HG02610 (cell line): ENCODE measurements at regions not wholly inside any gene's neighbourhood (a gene's known extent, or its start where the extent isn't known, plus 50 kb on each side); places are given as distances from the start of the nearest gene placed in this dataset.

Source experiments
- ATAC-seq: cut with Tn5 transposase; IDR thresholded peaks from one replicate; pipeline ENCODE4 v1.9.1; 2021; ENCODE audit warnings: mild to moderate bottlenecking, moderate library complexity; ENCODE audit not compliant: unreplicated experiment

DNA sequence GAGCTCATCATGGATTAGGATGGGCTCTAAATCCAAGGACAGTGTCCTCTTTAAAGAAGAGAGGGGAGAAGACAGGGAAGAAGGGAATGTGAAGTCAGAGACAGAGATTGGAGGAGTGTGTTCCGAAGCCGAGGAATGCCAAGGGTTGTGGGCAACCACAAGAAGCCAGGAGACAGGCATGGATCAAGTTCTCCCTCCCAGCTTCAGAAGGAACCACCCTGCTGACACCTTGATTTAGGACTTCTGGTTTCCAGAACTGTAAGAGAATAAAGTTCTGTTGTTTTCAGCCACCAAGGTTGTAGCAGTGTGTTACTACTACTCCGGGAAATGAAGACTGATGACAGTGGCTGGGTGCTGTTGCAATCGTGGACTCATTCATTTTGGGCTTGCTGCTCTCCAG is 120.1 kb downstream of the RPS12 start:
- no peak for ATAC-seq

DNA sequence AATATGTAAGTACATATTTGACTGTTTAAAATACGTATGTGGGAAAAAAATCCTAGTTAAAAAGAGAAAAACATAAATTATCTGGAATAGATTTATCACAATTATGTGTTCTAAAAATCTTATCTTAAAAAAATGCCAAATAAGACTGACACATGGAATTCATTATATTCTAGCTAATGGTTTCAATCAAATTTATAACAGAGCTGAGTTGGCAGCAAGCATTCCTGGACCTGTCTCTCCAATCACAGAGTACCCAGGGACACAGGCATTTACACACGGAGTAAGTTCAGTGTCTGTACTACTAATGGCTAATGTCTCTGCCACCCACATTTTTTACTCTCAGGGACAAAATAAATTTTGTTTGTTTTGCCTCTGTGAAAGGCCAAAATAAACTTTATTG is 122.3 kb downstream of the RPS12 start:
- ATAC-seq = no peak

DNA sequence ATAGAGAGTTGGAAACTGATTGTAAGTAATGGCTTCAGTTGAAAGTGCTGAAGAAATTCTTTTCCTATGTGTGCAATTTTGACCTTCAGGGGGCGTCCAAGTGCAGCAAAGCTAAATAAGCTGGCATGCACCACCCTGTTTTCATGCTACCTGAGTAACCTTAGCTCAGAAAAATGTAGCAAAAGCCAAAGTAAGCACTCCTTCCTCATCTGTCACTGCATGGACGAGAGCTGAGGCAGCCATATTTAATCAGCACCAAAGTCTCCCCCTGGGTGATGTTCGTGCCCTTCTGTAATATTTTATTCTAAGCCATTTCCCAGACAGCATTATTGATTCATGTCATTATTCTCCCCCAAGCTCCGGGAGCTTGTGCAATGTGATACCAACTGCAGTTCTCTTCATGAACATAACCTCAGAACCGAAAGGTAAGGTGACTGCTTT is 123.1 kb downstream of the RPS12 start:
- ATAC-seq = no peak

DNA sequence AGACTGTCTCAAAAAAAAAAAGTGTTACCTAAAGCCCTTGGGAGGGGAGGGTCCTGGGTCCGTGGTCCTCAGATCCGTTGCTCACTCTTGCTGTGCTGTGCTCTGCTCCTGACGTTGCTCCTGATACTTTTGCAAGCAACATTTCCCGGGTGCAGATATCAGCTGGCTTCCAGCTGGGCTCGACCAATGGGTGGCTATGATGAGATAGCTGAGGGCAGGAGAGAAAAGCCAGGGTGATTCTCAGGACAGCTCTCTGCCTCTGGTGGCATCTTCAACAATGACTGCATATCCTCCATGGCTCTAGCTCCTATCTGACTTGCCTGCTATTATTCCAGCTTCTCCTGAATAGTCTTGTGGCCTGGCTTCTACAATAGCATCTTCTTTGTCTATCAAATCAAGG is 134.5 kb downstream of the RPS12 start:
- ATAC-seq = no peak

DNA sequence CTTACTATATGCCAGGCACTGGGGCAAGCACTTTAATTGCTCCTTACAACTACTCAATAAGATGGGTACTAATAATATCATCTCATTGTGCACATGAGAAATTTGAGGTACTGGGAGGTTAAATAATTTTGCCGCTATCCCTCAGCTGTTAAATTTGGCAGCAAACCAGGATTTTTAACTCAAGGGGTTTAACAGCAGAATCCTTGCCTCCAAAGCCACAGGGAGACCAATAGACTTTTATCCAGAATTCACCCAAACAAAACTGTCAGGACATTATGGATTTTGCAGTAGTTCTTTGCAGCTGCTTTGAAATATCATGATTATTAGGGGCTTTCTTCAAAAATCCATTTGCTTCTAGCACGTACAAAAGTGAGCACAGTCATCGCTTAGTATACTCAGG is 136.2 kb downstream of the RPS12 start:
- ATAC-seq = no peak

DNA sequence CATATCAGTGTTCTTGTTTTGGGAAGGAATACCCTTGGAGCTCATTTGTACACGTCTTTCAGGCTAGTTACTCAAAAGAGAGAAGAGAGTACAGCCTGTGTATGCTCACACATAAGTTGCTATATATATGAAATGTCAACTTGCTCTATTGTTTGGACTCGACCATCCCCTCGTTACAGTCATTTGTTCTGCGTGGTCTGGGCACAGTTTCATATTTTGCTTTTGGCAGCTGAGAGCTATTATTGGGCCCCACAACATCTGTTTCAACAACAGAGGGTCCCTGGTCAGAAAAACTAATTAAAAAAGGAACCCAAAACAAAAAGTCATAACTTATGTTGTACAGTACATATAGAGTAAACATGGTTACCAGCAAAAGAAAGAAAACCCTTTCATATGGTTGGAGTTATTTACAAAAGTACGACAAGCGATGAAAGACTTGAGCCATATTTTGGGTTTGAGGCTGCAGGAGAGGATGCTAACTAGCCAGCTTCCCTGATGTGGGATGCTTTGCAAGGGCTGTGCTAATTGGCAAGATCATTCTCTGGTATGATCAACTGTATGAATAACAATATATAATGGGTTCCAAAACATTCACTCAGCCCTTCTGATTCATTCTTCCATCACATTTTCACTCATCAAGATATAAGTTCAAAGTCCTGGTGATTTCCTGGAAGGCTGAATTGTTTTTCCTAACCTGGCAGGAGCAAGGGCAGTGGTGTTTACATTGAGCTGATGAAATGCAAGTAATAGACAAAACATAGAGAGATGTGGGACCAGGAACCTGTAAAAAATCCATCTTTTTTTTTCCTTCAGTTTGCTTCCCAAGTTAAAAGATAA is 137.9 kb downstream of the RPS12 start:
- no peak for ATAC-seq

DNA sequence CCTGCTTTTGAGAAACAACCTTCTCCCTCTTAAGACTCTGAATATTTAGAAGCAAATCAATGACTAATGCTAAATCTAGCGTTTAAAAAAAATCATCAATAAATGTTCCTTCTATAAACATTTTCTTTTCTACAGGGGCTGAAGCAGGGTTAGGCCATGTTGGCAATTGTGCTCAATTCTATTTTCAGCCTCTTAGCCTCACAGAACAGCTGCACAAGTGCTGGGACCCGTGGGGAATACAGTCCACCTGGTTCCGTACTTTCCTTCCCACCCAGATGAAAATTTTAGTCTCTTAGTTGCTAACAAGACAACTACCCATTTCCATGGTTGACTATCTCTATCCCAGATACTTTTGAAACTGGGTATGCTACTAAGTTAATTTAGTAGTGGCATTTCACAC is 138.6 kb downstream of the RPS12 start:
- ATAC-seq = no peak

DNA sequence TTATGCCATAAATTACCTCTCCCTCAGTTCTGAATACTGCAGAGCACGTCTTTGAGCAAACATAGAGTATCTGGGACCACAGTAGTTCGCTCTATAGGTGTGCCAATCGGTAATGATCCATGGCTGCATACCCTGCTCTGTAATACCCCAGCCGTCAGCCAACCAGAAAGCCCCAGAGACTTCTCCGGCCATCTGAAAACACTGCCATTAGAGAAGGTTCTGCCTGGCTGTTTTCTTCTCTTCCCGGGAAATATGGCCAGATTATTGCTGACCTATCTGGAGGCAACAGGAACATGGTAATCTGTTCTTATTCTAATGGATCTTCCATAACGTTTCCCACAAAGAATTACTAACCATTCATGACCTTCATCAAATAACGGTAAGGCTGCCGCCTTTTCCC is 139.9 kb downstream of the RPS12 start:
- no peak for ATAC-seq

DNA sequence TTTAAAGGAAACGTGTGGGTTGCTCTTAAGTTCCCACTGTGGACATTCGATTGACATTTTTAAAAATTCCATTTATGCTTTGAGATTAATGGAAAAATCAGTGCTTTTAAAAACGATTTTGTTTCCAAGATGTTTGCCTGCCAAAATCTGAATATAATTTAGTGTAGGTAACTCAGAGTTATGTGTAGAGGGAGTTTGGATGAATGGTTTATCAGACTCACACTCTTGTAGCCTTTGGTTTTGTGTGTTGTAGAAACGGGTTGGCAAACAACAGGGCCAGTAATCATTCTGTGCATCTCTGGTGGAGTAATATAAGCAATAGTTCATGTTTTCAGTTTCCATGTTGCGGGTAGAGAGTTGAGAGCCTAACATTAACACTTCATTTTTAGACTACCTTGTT is 140.6 kb downstream of the RPS12 start:
- ATAC-seq = no peak

DNA sequence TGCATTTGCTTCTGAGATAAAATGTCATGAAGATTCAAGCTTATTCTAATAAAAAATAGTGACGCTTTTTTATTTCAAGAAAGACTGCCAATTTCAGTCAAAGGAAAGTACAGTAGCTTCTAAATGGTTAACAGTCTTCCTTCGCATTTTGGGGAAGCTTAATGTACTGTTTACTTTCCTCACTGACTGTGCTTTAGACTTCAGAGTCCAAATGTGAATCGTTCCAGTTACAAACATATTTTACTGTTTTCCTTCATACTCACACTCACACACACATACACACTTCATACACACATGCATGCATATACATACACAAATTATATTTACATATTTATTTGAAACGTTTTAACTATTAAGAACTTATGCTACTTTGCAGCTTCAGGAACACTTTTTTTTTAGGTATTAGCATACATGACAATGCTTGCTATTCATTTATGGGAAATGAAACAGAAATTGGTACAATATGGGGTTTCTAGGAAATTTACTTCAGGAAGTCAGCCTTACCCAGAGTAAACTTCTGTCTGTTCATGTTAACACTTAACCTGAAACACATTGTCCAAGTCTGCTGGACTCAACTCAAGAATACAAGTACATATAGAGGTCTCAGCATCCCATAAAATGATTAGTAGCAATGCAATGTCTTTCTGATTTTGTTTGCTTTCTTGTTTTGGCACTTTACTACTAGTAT is 145.4 kb downstream of the RPS12 start:
- ATAC-seq = no peak

DNA sequence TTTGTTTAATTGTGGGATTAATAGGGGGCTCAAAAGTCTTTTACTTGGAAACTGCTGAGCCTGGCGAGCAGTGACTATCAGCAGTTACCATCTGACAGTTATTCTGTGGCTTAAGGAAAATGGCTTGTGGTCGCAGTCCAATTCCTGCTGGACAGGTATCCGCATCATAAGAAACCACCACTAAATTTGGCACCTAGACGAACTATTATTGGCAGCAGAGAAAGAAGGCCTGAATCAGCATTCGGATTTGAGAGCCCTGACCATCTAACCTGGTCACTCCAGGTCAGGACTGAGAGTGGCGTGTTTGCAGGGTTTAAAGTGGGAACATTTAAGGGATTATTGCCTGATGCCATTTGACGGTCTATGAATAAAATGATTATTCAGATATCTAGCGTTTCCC is 146.4 kb downstream of the RPS12 start:
- no peak for ATAC-seq

DNA sequence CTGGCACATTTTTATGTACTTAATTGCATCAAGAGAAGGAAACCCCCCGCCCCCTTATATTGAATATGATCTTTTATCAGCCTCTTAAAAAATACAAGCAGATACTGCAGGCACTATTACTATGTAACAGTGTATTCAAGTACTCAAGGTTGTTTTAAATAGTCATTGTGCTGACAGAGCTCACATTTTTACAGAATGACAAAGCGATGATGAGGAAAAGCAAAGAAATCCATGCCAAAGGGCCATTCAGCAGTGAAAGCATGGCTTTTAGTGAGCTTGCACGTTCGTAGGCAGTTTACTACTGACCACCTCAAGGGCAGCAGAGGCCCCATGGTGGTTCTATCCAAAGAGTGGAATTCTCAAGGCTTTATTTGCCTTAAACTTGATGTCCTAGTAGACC is 146.8 kb downstream of the RPS12 start:
- no peak for ATAC-seq

DNA sequence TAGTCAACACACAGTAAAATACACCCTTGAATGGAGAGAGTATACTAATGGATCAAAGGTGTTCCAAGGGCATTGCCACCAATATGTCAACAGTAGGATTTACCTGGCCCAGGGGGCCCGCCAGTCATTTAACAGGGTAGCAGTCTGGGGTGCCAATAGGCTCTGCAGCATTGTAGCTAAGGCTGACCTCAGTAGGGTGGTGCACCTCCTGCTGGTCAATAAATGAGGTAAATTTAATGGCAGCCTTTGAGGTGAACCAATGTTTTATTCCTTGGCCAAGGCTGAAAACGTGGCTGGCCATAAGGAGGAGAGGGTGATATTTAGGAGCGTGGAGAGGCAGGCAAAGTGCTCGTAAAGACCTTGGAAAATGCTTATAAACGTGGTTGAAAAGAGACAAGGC is 147.2 kb downstream of the RPS12 start:
- no peak for ATAC-seq

DNA sequence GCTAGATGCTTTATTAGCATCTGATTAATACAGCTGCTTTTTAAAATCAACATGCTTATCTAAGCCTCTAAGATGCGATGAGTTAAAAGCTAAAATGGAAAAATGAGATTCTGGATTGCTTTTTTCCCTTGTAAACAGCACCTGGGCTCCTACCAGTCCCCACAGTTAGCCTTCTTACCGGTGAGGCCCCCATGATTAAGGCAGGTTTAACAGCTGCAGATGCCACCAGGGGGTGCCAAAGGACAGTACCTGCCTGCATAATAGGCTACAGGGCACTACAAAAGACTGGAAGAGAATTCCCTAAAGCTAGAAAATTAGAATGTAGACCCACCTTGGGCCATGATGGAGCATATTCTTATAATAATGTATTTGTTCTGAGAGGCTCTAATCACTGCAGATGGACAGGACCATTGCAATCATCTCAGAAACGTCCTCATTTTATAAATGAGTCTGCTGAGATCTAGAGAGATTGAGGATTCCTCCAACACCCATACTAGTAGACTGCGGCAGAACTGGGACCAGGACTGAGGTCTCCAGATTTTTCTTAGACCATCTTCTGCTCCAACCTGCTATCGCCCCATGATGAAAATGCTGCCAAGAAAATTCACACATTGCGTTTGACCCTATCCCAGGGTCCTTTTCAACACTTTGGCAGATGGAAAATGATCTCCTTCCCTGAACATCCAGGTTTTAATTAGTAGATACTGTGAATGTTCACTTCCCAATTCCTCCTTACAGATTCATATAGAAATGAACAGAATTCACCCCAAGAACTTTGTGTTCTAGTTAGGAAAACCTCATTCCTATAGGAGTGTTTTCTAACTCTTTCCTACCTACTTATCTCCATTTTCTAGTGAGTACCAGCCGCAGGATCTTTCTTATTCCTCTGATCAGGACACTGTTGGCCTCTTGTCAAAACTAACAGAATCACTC is 148.8 kb downstream of the RPS12 start:
- ATAC-seq = peak; percentile 87

DNA sequence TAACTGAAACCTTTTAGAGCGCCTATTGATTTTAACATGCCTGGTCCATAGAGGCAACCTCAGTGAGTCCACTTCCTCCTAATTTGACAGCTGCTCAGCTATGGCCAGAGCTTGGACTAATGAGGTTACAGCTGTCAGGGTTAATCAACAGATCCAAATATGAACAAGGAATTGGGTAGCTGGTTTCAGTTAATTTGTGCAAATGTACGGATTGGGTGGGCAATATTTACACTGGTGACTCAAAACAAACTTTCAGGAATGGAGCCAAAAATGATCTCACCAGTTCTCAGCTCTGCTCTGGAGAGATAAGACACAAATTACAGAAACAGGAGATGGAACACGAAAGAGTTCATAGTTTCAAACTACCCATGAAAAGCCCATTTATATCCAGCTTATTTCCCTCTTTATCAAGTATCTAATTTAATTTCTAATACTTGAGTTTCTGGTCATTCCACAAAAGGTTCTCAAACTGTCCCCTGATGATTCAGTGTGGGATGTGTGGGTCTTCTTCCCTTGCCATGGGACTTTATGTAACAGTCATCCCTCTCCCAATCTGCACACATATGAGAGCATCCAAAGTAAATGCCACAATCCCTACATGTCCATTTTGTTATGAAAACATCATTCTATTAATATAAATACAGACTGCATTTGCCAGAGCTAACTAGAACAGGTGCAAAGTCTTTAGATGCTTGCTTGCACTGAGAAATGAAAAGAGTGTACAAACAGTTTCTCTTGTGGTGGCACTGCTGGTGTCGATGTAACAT is 149.9 kb downstream of the RPS12 start:
- ATAC-seq = no peak

DNA sequence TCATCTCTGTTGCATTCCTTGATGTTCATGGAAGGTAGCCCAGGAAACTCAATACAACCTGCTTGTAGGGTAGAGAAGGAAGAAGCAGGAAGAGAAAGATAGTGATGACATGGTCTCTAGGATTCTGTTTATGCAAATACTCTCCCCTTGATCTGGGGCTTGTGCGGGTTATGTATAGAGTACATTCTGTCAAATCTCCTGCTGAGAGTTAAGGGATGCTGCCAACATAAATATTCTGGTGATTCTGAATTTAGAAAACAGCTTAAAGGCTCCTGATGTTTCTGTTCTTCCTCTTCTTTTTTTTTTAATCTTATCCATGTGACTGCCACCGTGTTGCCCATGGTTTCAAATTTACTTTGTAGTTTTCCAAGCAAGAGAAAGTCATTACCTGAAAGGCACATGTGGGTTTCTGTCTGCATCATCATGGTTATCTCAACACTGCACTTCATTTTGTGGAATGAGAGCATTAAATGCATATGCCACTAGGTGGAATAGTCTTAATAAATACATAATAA is 150.6 kb downstream of the RPS12 start:
- no peak for ATAC-seq

DNA sequence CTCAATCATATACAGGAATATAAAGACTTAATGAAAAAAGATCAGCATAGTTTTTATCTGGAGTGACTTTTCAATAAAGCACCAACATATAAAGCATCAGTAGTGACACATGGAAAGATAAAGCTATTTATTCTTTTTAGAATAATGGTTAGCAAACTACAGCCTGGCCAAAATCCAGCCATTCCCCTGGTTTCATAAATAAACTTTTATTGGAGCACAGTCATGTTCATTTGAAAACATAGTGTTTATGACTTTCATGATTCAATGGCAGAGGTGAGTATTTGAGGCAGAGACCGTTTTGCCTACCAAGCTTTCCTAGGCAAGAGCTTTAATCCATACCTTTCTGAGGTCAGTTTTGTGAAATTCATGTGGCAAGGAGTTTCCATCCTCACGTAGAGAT is 153.5 kb downstream of the RPS12 start:
- no peak for ATAC-seq

DNA sequence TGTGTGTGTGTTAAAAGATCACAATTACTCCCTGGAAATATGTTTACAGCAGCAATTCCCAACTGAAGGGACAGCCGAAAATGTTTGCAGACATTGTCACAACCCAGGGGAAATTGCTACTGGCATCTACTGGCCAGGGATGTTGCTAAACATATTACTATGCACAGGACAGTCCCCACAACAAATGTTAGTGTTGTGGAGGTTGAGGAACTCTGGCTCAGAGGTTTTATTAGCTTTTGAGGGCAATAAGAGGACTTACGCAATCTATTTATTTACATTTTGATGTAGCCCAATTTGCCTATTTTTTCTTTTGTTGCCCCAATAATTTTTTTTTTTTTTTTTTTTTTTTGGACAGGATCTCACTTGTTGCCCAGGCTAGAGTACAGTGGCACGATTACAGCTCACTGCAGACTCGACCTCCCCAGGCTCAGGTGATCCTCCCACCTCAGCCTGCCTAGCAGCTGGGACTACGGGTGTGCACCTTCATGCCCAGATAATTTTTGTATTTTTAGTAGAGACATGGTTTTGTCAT is 154.1 kb downstream of the RPS12 start:
- no peak for ATAC-seq

DNA sequence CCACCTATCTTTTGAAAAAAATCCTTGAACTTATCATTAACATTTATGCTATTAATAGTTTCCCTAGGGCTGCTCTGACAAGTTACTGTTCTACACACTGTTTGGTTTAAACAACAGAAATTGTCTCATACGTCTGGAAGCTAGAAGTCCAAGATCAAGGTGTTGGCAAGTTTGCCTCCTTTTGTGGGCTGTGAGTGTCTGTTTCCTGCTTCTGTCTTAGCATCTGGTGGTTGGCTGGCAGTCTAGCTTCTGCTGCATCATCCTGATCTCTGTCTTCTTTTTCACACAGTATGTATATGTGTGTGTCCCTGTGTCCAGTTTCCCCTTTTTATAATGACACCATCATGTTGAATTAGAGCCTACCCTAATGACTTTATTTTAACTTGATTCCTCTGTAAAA is 154.8 kb downstream of the RPS12 start:
- no peak for ATAC-seq

DNA sequence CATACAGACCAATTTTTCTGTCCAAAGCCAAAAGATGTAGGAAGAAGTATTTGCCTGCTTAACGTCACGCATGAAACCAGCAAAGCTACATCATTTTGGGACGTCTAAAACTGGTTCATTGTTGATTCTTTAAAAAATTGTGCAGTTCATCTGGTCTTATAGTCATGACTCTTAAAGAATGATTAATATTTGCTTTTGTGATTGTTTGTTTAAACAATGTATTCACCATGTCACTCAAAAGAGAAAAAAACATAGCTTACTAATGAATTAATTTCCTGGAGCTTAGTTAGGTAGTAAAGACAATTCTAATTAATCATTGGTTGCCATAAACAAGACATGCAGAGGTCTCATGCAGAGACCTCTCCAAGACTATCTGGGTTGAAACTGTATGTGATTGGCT is 157.3 kb downstream of the RPS12 start:
- ATAC-seq = no peak
